ENCODE measurements at regions not wholly inside any gene's neighbourhood (a gene's known extent, or its start where the extent isn't known, plus 50 kb on each side); places are given as distances from the start of the nearest gene placed in this dataset.

- Histone ChIP-seq H3K4me1 (no peaks in the 10 kb centered on the region), H3K9me3 (peaks cover 0 to 24% (median 0%) of the 10 kb centered on the region in 3 donors), H3K36me3 (no peaks in the 10 kb centered on the region), H3K4me3 (no peak overlapping the region), H3K27me3 (no peaks in the 10 kb centered on the region), H3K27ac (no peak overlapping the region)
- TF ChIP-seq POLR2A (IDR thresholded peaks at IDR 0.05): no peak
- no peak for TF ChIP-seq CTCF (IDR thresholded peaks at IDR 0.05)
- intact Hi-C loops (cut with DNase I): no loop called here
- 79 to 95% methylated on average over 2 of the region's 2 CpGs for WGBS, 2 donors
- no peak for DNase-seq
These were observed 224.8 kb downstream of the ZNF248 start for GRCh38 chr10:37632641-37633040.

- H3K4me3 ChIP-seq: no peak overlapping the region
- H3K4me1 ChIP-seq: no peaks in the 10 kb centered on the region
- WGBS, 2 donors: 66 to 72% methylated on average over 5 of the region's 5 CpGs
- H3K27ac ChIP-seq: no peak overlapping the region
- intact Hi-C loops (cut with DNase I): no loop called here
- H3K27me3 ChIP-seq: no peaks in the 10 kb centered on the region
- H3K9me3 ChIP-seq: peaks cover 0 to 8% (median 0%) of the 10 kb centered on the region in 3 donors
- no peak for DNase-seq
- no peak for TF ChIP-seq POLR2A (IDR thresholded peaks at IDR 0.05)
- no peak for TF ChIP-seq CTCF (IDR thresholded peaks at IDR 0.05)
- no peaks in the 10 kb centered on the region for H3K36me3 ChIP-seq
These were observed 233.9 kb downstream of the ZNF248 start for GRCh38 chr10:37623506-37623905.

- intact Hi-C loops (cut with DNase I): no loop called here
- H3K9me3 ChIP-seq: peaks cover 0 to 26% (median 0%) of the 10 kb centered on the region in 3 donors
These were observed 238.1 kb downstream of the ZNF248 start for GRCh38 chr10:37619336-37619735.

DNA sequence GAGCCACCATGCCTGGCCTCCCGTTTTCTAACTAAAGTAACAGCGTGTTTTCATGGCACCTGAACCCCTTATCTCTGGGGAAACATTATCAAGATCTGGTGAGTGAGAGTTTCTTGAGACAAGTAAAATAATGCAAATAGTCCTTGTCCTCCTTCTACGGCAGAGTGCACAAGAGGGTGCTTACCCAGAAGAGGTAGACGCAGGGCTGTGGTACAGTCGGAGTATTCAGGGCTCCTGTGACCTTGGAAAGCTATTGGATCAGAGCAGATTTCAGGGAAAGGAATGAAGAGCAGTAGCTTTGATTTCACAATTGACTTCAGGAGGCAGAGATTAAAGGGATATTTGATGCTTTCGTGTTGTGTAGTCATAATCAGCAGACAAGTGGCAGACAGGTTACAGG, 269.1 kb downstream of the ZNF248 start:
- Histone ChIP-seq H3K9me3 (no peaks in the 10 kb centered on the region), H3K27ac (no peak overlapping the region), H3K4me3 (no peak overlapping the region), H3K4me1 (no peaks in the 10 kb centered on the region), H3K27me3 (no peaks in the 10 kb centered on the region), H3K36me3 (no peaks in the 10 kb centered on the region)
- intact Hi-C loops (cut with DNase I): no loop called here
- WGBS, 2 donors: 59 to 69% methylated on average over 6 of the region's 6 CpGs
- no peak for DNase-seq
- TF ChIP-seq CTCF (IDR thresholded peaks at IDR 0.05): no peak
- no peak for TF ChIP-seq POLR2A (IDR thresholded peaks at IDR 0.05)

More at GRCh38 chr10:37619336-37619735, 238.1 kb downstream of the ZNF248 start:
- TF ChIP-seq POLR2A (IDR thresholded peaks at IDR 0.05): no peak
- no peak for TF ChIP-seq CTCF (IDR thresholded peaks at IDR 0.05)
- WGBS, 2 donors: 40 to 52% methylated on average over 3 of the region's 3 CpGs
- DNase-seq: no peak
- H3K4me3 ChIP-seq: no peak overlapping the region
- H3K27ac ChIP-seq: no peak overlapping the region
- H3K27me3 ChIP-seq: no peaks in the 10 kb centered on the region
- no peaks in the 10 kb centered on the region for H3K4me1 ChIP-seq
- no peaks in the 10 kb centered on the region for H3K36me3 ChIP-seq

GRCh38 chr10:37584643-37585042, 272.8 kb downstream of the ZNF248 start:
- no peak for DNase-seq
- no peaks in the 10 kb centered on the region for H3K4me1 ChIP-seq
- TF ChIP-seq POLR2A (IDR thresholded peaks at IDR 0.05): no peak
- no peak for TF ChIP-seq CTCF (IDR thresholded peaks at IDR 0.05)
- 25 to 29% methylated on average over 4 of the region's 4 CpGs for WGBS, 2 donors
- H3K36me3 ChIP-seq: no peaks in the 10 kb centered on the region
- H3K4me3 ChIP-seq: no peak overlapping the region
- peaks cover 0 to 10% (median 9%) of the 10 kb centered on the region in 3 donors for H3K9me3 ChIP-seq
- no peak overlapping the region for H3K27ac ChIP-seq
- intact Hi-C loops (cut with DNase I): no loop called here
- no peaks in the 10 kb centered on the region for H3K27me3 ChIP-seq
